AG10803 (cell line): ENCODE measurements at regions not wholly inside any gene's neighbourhood (a gene's known extent, or its start where the extent isn't known, plus 50 kb on each side); places are given as distances from the start of the nearest gene placed in this dataset.
"Not testable (repeated sequence)": the region's sequence is repeated elsewhere in the genome, so short reads cannot be mapped to it uniquely, and the experiment has no call there.

Experiments used
- DNase-seq: peaks from one replicate; pipeline ENCODE4 v3.0.0; 2010; ENCODE audit warnings: low read depth
- H3K4me3 ChIP-seq: 2 replicates; pipeline ENCODE4 v1.5.1; 2011; ENCODE audit warnings: mild to moderate bottlenecking, low read length, control low read depth
- CTCF ChIP-seq: conservative IDR thresholded peaks from 2 replicates; pipeline ENCODE4 v1.5.1; 2011; ENCODE audit warnings: mild to moderate bottlenecking, low read length, control low read depth, inconsistent platforms

DNA sequence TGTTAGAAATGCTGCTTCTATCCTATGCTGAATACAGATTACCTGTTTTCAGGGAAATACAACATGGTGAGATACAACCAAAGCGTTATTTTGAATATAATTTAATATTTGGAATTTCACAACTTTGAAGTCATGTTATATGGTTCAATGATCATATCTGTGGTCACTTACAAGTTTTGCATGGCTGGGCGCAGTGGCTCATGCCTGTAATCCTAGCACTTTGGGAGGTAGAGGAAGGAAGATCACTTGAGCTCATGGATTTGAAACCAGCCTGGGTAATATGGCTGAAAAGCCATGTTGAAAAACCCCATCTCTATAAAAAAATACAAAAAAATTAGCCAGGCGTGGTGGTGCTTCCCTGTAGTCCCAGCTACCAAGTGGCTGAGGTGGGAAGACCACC lies 57.9 kb downstream of the DOP1B start:
- no peak for DNase-seq
- H3K4me3 ChIP-seq = no peak overlapping the region
- no peak for TF ChIP-seq CTCF

DNA sequence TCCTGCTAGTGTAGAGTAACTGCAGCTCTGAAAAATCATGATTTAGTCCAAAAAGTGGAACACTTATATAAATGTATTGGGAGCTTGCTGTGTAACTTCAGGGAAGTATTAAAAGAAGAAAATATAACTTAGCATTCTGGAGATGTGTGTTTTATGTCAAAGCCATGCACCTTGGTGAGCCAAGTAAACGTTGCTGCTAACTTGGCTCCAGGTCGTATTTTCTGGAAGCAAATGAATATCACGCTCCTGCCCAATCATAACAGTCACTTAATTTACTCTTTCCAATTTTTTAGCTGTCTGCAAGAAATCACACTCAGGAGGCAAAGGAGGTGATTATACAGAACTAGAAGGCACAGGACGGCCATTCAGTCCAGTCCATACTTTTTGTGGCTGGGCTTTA lies 61.1 kb downstream of the DOP1B start:
- DNase-seq = no peak
- no peak overlapping the region for H3K4me3 ChIP-seq
- TF ChIP-seq CTCF = no peak

DNA sequence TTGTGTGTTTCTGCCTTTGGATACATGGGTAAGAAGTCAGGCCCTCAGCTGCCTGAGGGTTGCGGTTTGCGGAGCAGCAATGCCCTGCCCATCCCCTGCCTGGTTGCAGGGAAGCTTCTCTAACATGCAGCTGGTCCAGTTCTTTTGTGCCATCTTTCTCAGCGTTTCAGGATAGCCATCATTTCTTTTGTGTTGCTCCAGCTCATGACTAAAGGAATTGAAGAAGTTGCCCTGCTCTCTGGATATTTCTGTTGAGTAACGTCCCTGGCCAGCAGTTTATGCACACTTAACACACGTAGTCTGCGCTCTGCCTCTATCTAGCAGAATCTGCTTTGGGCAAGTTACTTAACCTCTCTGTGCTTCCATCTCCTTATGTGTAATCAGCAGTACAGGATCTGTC lies 62.1 kb downstream of the DOP1B start:
- H3K4me3 ChIP-seq = no peak overlapping the region
- no peak for DNase-seq
- TF ChIP-seq CTCF = no peak

GRCh38 chr21:36223451-36223850 lies 66.8 kb downstream of the DOP1B start:
- no peak overlapping the region for H3K4me3 ChIP-seq
- no peak for TF ChIP-seq CTCF
- DNase-seq = no peak

GRCh38 chr21:36229181-36229580 lies 72.6 kb downstream of the DOP1B start:
- DNase-seq = no peak
- no peak overlapping the region for H3K4me3 ChIP-seq
- TF ChIP-seq CTCF = no peak

DNA sequence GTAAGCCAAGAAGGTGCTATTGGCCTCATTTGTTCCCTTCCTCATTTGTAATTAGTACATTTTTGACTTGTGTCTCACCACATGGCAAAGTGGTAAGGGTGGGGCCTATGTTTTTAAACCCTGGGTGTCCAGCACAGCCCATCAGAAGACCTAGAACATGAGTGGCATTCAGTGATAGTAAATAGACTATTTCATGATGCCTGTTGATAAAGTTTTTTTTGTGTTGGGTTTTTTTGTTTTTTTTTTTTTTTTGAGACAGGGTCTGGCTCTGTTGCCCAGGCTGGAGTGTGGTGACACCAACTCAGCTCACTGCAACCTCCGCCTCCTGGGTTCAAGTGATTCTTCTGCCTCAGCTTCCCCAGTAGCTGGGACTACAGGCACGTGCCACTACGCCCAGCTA lies 74.8 kb downstream of the DOP1B start:
- not testable (repeated sequence) for DNase-seq, H3K4me3 ChIP-seq

DNA sequence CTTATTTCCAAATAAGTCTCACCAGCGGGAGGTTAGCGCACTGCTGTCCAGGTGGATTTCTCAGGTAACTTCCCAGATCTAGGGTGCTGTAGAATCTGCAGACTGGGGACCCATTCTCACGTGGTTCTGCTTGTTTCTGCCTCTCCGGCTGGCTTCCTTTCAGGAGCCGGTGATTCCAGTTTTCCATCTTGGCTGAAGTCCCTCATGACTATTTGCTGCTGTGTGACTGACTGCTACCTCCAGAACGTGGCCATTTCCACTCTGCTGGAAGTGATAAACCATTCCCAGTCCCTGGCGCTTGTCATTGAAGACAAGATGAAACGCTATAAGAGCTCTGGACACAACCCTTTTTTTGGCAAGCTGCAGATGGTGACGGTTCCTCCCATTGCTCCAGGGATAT lies 76.0 kb downstream of the DOP1B start:
- DNase-seq = no peak
- TF ChIP-seq CTCF = no peak
- H3K4me3 ChIP-seq = no peak overlapping the region

GRCh38 chr21:36235058-36235582 lies 78.5 kb downstream of the DOP1B start:
- DNase-seq = no peak
- no peak overlapping the region for H3K4me3 ChIP-seq
- no peak for TF ChIP-seq CTCF
